PC-9 (cell line): ENCODE measurements at regions not wholly inside any gene's neighbourhood (a gene's known extent, or its start where the extent isn't known, plus 50 kb on each side); places are given as distances from the start of the nearest gene placed in this dataset.

Experiments
- BruUV-seq: library from RNA; stranded (reverse); fragments of 400-500 nt; replicated peaks from 2 replicates; lab custom pipeline; 2021; lab: Mats Ljungman, UMichigan
- CTCF ChIA-PET: fragments of 300-600 bp; sonication (Branson Sonifier 250); formaldehyde crosslinking; loops from one replicate; lab custom pipeline; 2022; ENCODE audit warnings: antibody characterized with exemption; lab: Charles Lee
- POLR2A ChIA-PET: fragments of 300-600 bp; sonication (Branson Sonifier 250); formaldehyde crosslinking; loops from one replicate; lab custom pipeline; 2022; ENCODE audit warnings: antibody characterized with exemption; ENCODE audit not compliant: unreplicated experiment; lab: Charles Lee
- DNase-seq, 2 experiments: peaks; one replicate each; pipeline versions ENCODE4 v3.0.0 to v3.0.0-alpha.2; 2015 to 2022; ENCODE audit warnings: mixed read lengths in 1 of 2
- H2AFZ ChIP-seq: fragments of 200-600 bp; sonication (generic); 2 replicates; pipeline ENCODE4 v1.8.1; 2017; ENCODE audit warnings: antibody characterized with exemption
- H3F3A ChIP-seq: fragments of 200-600 bp; sonication (generic); 2 replicates; pipeline ENCODE4 v1.8.1; 2017; ENCODE audit warnings: antibody characterized with exemption, mild to moderate bottlenecking, low read depth; ENCODE audit not compliant: insufficient read depth
- H3K27ac ChIP-seq: fragments of 200-600 bp; sonication (generic); 2 replicates; pipeline ENCODE4 v1.6.1; 2016; ENCODE audit warnings: mixed run types
- H3K27me3 ChIP-seq: fragments of 200-600 bp; sonication (generic); 2 replicates; pipeline ENCODE4 v1.6.1; 2016; ENCODE audit warnings: low read depth, mixed run types; ENCODE audit not compliant: insufficient read depth
- H3K36me3 ChIP-seq: fragments of 200-600 bp; sonication (generic); 2 replicates; pipeline ENCODE4 v1.6.1; 2016; ENCODE audit warnings: low read depth, mixed run types
- H3K4me1 ChIP-seq: fragments of 200-600 bp; sonication (generic); replicated peaks from 2 replicates; pipeline ENCODE4 v1.6.1; 2016; ENCODE audit warnings: mixed run types; ENCODE audit not compliant: insufficient read depth
- H3K4me2 ChIP-seq: fragments of 200-600 bp; sonication (generic); 2 replicates; pipeline ENCODE4 v1.6.1; 2017; ENCODE audit warnings: mixed run types
- H3K4me3 ChIP-seq: fragments of 200-600 bp; sonication (generic); 2 replicates; pipeline ENCODE4 v1.6.1; 2016; ENCODE audit warnings: mixed run types
- H3K79me2 ChIP-seq: fragments of 200-600 bp; sonication (generic); 2 replicates; pipeline ENCODE4 v1.6.1; 2017; ENCODE audit warnings: low read depth, mixed run types
- H3K9me2 ChIP-seq: fragments of 200-600 bp; sonication (generic); 2 replicates; pipeline ENCODE4 v1.8.1; 2017; ENCODE audit warnings: mild to moderate bottlenecking; ENCODE audit not compliant: insufficient read depth
- H3K9me3 ChIP-seq: fragments of 200-600 bp; sonication (generic); 2 replicates; pipeline ENCODE4 v1.8.1; 2016; ENCODE audit warnings: low read depth; ENCODE audit not compliant: insufficient read depth
- H4K20me1 ChIP-seq: fragments of 200-600 bp; sonication (generic); 2 replicates; pipeline ENCODE4 v1.8.1; 2017; ENCODE audit not compliant: insufficient read depth
- EZH2 ChIP-seq: fragments of 200-600 bp; sonication (generic); IDR thresholded peaks from 2 replicates; pipeline ENCODE4 v1.8.0; 2017; ENCODE audit warnings: antibody characterized with exemption, low read depth
- intact Hi-C: fragments of 100-400 bp; cut with micrococcal nuclease; formaldehyde crosslinking; loops from one replicate; pipeline ENCODE4 v1.10.0; 2022; ENCODE audit not compliant: unreplicated experiment
- TF ChIP-seq, protein P1 (sequence below): fragments of 200-600 bp; sonication (generic); conservative IDR thresholded peaks from 2 replicates; pipeline ENCODE4 v1.6.1; 2017; ENCODE audit warnings: mixed run types, antibody characterized with exemption, mild to moderate bottlenecking, moderate library complexity

DNA sequence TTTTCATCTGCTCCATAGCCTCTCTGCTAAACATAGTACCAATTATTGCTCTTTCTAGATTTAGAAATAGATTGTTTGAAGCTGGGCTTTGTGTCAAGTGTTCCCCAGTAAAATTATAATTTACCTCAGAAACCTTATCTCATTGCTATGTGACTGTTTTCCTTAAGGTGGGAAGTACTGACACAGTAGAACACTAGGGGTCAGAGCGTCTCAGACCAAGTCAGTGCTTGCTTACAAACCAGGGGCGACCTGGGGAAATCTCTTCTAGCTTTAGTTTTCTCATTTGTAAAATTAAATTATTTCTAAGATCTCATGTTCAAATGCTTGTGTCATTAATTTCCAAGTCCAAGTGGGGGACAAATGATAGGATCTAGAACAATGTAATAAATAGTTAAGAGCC, 360.4 kb downstream of the RAPGEF2 start:
- ChIA-PET POLR2A (no interaction called here), CTCF (no interaction called here)
- H3K4me1 ChIP-seq, result no peaks in the 10 kb centered on the region
- no peak overlapping the region for H3K4me2 ChIP-seq
- no peaks in the 10 kb centered on the region for H3K9me3 ChIP-seq
- no peaks in the 10 kb centered on the region for H3K36me3 ChIP-seq
- no peaks in the 10 kb centered on the region for H3K9me2 ChIP-seq
- no peaks in the 10 kb centered on the region for H3K79me2 ChIP-seq
- no peaks in the 10 kb centered on the region for H3F3A ChIP-seq
- H3K4me3 ChIP-seq, result no peak overlapping the region
- DNase-seq, result no peak
- BruUV-seq, result no TSS peak
- H3K27me3 ChIP-seq, result no peaks in the 10 kb centered on the region
- no peaks in the 10 kb centered on the region for H4K20me1 ChIP-seq
- no peak overlapping the region for H3K27ac ChIP-seq
- TF ChIP-seq EZH2, result no peak
- TF ChIP-seq, protein P1, sequence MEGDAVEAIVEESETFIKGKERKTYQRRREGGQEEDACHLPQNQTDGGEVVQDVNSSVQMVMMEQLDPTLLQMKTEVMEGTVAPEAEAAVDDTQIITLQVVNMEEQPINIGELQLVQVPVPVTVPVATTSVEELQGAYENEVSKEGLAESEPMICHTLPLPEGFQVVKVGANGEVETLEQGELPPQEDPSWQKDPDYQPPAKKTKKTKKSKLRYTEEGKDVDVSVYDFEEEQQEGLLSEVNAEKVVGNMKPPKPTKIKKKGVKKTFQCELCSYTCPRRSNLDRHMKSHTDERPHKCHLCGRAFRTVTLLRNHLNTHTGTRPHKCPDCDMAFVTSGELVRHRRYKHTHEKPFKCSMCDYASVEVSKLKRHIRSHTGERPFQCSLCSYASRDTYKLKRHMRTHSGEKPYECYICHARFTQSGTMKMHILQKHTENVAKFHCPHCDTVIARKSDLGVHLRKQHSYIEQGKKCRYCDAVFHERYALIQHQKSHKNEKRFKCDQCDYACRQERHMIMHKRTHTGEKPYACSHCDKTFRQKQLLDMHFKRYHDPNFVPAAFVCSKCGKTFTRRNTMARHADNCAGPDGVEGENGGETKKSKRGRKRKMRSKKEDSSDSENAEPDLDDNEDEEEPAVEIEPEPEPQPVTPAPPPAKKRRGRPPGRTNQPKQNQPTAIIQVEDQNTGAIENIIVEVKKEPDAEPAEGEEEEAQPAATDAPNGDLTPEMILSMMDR, result no peak
- no peak overlapping the region for H2AFZ ChIP-seq
- intact Hi-C loops, result no loop called here

DNA sequence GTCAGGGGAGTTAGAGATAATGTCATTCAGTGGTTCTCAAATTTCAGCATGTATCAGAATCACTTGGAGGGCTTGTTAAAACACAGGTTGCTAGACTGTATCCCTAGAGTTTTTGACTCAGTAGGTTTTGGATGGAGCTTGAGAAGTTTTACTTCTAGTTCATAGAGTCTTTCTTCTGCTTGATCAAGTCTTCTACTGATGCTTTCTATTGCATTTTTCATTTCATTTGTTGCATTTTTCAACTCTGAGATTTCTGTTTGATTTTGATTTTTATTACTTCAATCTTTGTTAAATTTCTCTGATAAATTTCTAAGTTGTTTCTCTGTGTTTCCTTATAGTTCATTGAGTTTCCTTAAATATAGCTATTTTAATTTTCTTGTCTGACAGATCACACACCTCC, 361.4 kb downstream of the RAPGEF2 start:
- no peaks in the 10 kb centered on the region for H3K79me2 ChIP-seq
- no peaks in the 10 kb centered on the region for H4K20me1 ChIP-seq
- CTCF ChIA-PET, result no interaction called here
- H3K4me3 ChIP-seq, result no peak overlapping the region
- DNase-seq, result no peak
- no peaks in the 10 kb centered on the region for H3K4me1 ChIP-seq
- no peak for TF ChIP-seq EZH2
- TF ChIP-seq, protein P1, result no peak
- no peaks in the 10 kb centered on the region for H3F3A ChIP-seq
- no peaks in the 10 kb centered on the region for H3K9me2 ChIP-seq
- BruUV-seq, result no TSS peak
- H3K27me3 ChIP-seq, result no peaks in the 10 kb centered on the region
- H3K4me2 ChIP-seq, result no peak overlapping the region
- H3K36me3 ChIP-seq, result no peaks in the 10 kb centered on the region
- H3K9me3 ChIP-seq, result no peaks in the 10 kb centered on the region
- H2AFZ ChIP-seq, result no peak overlapping the region
- H3K27ac ChIP-seq, result no peak overlapping the region
- POLR2A ChIA-PET, result no interaction called here
- intact Hi-C loops, result no loop called here

DNA sequence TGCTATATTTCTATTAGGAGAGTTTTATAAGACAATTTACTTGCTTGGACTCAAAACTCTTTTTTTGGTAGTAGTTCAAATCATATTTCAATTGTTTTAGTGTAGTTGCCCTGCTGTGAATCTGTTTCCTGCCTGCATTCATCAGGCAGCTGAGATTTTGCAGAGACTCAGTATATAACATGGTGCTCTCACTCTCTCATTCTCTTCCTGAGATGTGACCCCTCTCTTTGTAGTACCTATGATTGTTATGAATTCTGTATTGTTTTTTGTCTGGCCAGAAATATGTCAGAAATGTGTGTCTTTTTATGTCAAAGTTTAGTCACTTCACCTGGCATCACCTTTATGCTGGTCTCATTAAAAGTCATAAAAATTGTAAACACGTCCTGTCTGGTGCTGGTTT, 374.0 kb downstream of the RAPGEF2 start:
- Histone ChIP-seq H3K9me3 (no peaks in the 10 kb centered on the region), H3K36me3 (no peaks in the 10 kb centered on the region), H3K79me2 (no peaks in the 10 kb centered on the region), H3K4me1 (no peaks in the 10 kb centered on the region), H3K4me2 (no peak overlapping the region), H3K4me3 (no peak overlapping the region), H3K9me2 (no peaks in the 10 kb centered on the region), H3K27ac (no peak overlapping the region), H3F3A (no peaks in the 10 kb centered on the region), H2AFZ (no peak overlapping the region), H3K27me3 (no peaks in the 10 kb centered on the region), H4K20me1 (no peaks in the 10 kb centered on the region)
- no peak for DNase-seq
- POLR2A ChIA-PET, result no interaction called here
- CTCF ChIA-PET, result no interaction called here
- BruUV-seq, result no TSS peak
- TF ChIP-seq EZH2, result no peak
- intact Hi-C loops, result no loop called here

DNA sequence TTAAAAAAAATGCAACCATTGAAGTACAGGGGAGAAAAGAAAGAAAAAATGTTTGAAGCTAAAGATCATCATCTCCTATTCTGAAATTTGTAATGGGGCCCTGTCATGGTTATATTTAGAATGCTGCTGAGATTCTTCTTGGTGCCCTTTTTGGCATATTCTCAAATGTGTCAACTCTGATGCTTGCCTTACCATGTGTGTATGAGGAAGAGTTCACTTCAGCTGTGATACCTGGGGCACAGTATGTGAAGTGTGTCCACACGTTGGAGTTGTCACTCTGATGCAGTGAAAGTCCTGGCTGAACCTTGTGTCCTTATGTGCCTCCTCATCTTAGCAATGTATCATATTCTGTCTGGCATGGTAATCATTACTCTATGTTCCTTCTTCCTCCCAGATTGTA, 377.9 kb downstream of the RAPGEF2 start:
- Histone ChIP-seq H3K4me2 (no peak overlapping the region), H2AFZ (no peak overlapping the region), H4K20me1 (no peaks in the 10 kb centered on the region), H3K9me2 (no peaks in the 10 kb centered on the region), H3K4me3 (no peak overlapping the region), H3K4me1 (peaks cover 14% of the 10 kb centered on the region), H3K36me3 (no peaks in the 10 kb centered on the region), H3K27ac (no peak overlapping the region), H3K27me3 (no peaks in the 10 kb centered on the region), H3K79me2 (no peaks in the 10 kb centered on the region), H3F3A (peaks cover 7% of the 10 kb centered on the region; the same call in 1 of the 2 replicates), H3K9me3 (no peaks in the 10 kb centered on the region)
- intact Hi-C loops, result loop anchor here (10.0 kb wide), 3 partner anchors 284 to 884 kb away; no protein-coding TSS in a partner anchor
- ChIA-PET CTCF (no interaction called here), POLR2A (interaction anchor here (0.6 kb wide), 1 partner anchor 59 kb away, joined by 5 read pairs; no protein-coding TSS in a partner anchor)
- DNase-seq, result no peak
- TF ChIP-seq EZH2, result no peak
- TF ChIP-seq, protein P1, result no peak
- BruUV-seq, result no TSS peak
